Keratinocyte (primary cell): ENCODE measurements at regions not wholly inside any gene's neighbourhood (a gene's known extent, or its start where the extent isn't known, plus 50 kb on each side); places are given as distances from the start of the nearest gene placed in this dataset.
"Not testable (repeated sequence)": the region's sequence is repeated elsewhere in the genome, so short reads cannot be mapped to it uniquely, and the experiment has no call there.

Source experiments
- EZH2 ChIP-seq: IDR thresholded peaks from one replicate; pipeline ENCODE4 v1.6.1; 2012; ENCODE audit warnings: inconsistent platforms, mild to moderate bottlenecking, low read length, moderate library complexity
- TF ChIP-seq, protein P1 (sequence below), 3 experiments: IDR thresholded peaks in 1 of 3; conservative IDR thresholded peaks in 1 of 3; optimal IDR thresholded peaks in 1 of 3; 2 replicates in 2 of 3; 3 replicates in 1 of 3; pipeline versions ENCODE3 to v1.5.1; 2011; ENCODE audit warnings: low read length in 3 of 3, mild to moderate bottlenecking in 3 of 3, moderate library complexity in 2 of 3, control low read depth in 1 of 3, inconsistent platforms in 1 of 3; ENCODE audit not compliant: insufficient read depth in 2 of 3; ENCODE audit errors: extremely low read depth in 1 of 3

DNA sequence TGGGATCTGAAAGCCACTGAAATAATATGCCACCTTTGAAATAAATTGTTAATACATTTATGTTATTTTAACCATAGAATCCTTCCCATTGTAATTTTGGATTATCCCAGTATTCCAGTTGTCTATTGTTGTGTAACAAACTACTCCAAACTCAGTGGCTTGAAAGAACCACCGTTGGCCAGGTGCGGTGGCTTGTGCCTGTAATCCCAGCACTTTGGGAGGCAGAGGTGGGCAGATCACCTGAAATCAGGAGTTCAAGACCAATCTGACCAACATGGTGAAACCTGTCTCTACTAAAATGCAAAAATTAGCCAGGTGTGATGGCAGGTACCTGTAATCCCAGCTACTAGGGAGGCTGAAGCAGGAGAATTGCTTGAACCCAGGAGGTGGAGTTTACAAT is 217.6 kb downstream of the IRX2 start:
- TF ChIP-seq, protein P1, sequence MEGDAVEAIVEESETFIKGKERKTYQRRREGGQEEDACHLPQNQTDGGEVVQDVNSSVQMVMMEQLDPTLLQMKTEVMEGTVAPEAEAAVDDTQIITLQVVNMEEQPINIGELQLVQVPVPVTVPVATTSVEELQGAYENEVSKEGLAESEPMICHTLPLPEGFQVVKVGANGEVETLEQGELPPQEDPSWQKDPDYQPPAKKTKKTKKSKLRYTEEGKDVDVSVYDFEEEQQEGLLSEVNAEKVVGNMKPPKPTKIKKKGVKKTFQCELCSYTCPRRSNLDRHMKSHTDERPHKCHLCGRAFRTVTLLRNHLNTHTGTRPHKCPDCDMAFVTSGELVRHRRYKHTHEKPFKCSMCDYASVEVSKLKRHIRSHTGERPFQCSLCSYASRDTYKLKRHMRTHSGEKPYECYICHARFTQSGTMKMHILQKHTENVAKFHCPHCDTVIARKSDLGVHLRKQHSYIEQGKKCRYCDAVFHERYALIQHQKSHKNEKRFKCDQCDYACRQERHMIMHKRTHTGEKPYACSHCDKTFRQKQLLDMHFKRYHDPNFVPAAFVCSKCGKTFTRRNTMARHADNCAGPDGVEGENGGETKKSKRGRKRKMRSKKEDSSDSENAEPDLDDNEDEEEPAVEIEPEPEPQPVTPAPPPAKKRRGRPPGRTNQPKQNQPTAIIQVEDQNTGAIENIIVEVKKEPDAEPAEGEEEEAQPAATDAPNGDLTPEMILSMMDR (optimal IDR thresholded peaks at IDR 0.05 in 1 of 3, IDR thresholded peaks at IDR 0.05 in 1 of 3, conservative IDR thresholded peaks at IDR 0.05 in 1 of 3; ENCODE audit: extremely low read depth in 1 of 3, insufficient read depth in 2 of 3, low read length in 3 of 3) = not testable (repeated sequence)
- not testable (repeated sequence) for TF ChIP-seq EZH2
